ENCODE measurements at regions not wholly inside any gene's neighbourhood (a gene's known extent, or its start where the extent isn't known, plus 50 kb on each side); places are given as distances from the start of the nearest gene placed in this dataset.

GRCh38 chr9:121556082-121556481 lies 56.4 kb upstream of the GGTA1 start (continued):
- TF ChIP-seq, protein P1, sequence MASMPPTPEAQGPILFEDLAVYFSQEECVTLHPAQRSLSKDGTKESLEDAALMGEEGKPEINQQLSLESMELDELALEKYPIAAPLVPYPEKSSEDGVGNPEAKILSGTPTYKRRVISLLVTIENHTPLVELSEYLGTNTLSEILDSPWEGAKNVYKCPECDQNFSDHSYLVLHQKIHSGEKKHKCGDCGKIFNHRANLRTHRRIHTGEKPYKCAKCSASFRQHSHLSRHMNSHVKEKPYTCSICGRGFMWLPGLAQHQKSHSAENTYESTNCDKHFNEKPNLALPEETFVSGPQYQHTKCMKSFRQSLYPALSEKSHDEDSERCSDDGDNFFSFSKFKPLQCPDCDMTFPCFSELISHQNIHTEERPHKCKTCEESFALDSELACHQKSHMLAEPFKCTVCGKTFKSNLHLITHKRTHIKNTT (CRISPR knock-in tag; IDR thresholded peaks at IDR 0.05) = no peak

DNA sequence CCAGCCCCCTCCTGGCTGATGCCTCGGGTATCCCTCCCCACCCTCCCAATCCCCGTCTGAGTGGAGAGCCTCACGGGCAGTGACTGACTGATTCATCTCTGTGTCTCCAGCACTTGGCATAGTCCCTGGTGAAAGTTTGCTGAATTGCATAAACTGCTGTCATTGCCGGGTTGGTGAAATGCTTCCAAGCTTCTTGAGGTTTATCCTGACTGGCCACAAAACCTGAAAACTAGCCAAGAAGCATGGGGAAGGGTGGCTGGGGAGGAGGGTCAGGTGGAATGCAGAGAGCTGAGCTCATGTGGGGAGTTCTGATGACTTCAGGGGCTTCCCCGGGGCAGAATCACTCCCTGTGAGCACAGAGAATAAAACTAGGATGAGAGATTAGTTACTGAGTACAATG lies 56.9 kb upstream of the GGTA1 start:
- Histone ChIP-seq H3K79me2 (ENCODE audit: insufficient read depth, low read length) (no peaks in the 10 kb centered on the region), H3K4me2 (ENCODE audit: low read depth, low read length) (no peak overlapping the region), H3K9ac (ENCODE audit: insufficient read depth, low read depth, low read length) (no peak overlapping the region), H3K27me3 (ENCODE audit: control insufficient read depth in 1 of 2, insufficient read depth in 2 of 2, low read length in 2 of 2) (peaks cover 3 to 50% of the 10 kb centered on the region in 2 experiments; a peak in 4 of 5 replicates), H3K9me3 (ENCODE audit: low read length) (no peaks in the 10 kb centered on the region), H2AFZ (ENCODE audit: low read length) (no peak overlapping the region), H3K4me1 (ENCODE audit: insufficient read depth, low read length) (peaks cover 23% of the 10 kb centered on the region), H3K27ac (ENCODE audit: extremely low read length, insufficient read depth, low read length) (no peak overlapping the region), H3K36me3 (replicated peaks in 1 of 2; ENCODE audit: control insufficient read depth in 1 of 2, insufficient read depth in 2 of 2, low read length in 2 of 2) (no peaks in the 10 kb centered on the region), H4K20me1 (ENCODE audit: insufficient read depth, low read length) (no peaks in the 10 kb centered on the region), H3K4me3 (replicated peaks in 1 of 3; ENCODE audit: insufficient read depth in 1 of 3, low read depth in 2 of 3, low read length in 3 of 3) (no peak overlapping the region)
- CTCF ChIA-PET (ENCODE audit: low intra/inter-chr PET ratio, low total read pairs) = no interaction called here
- in situ Hi-C loops (cut with HindIII; ENCODE audit: extremely low pct_ligation_motif_present, low pct_unique_long_range_greater_than_20kb) (no loop called here), intact Hi-C loops (cut with micrococcal nuclease; ENCODE audit: unreplicated experiment) (no loop called here)
- no peak for ATAC-seq
- FAIRE-seq = no peak
- 5% methylated on average over 5 of the region's 5 CpGs for WGBS (ENCODE audit: low lambda C conversion rate)
- no TSS peak for BruUV-seq (replicated peaks)
- TF ChIP-seq MAFF (IDR thresholded peaks at IDR 0.05; ENCODE audit: low read depth, low read length) (0 out of 2 replicates have a peak, but pooled peaks have one; percentile 28), MAFK (conservative IDR thresholded peaks at IDR 0.05 in 1 of 2, IDR thresholded peaks at IDR 0.05 in 1 of 2; ENCODE audit: low read length in 2 of 2) (peak; percentile 47 to 53), ZNF484 (CRISPR knock-in tag; IDR thresholded peaks at IDR 0.05; ENCODE audit: borderline replicate concordance, low read depth) (no peak), CREM (IDR thresholded peaks at IDR 0.05) (no peak), CREM (CRISPR knock-in tag; IDR thresholded peaks at IDR 0.05) (no peak), IRF9 (CRISPR knock-in tag; IDR thresholded peaks at IDR 0.05; ENCODE audit: borderline replicate concordance) (no peak), SP2 (CRISPR knock-in tag; IDR thresholded peaks at IDR 0.05) (no peak)
- TF ChIP-seq, protein P2, sequence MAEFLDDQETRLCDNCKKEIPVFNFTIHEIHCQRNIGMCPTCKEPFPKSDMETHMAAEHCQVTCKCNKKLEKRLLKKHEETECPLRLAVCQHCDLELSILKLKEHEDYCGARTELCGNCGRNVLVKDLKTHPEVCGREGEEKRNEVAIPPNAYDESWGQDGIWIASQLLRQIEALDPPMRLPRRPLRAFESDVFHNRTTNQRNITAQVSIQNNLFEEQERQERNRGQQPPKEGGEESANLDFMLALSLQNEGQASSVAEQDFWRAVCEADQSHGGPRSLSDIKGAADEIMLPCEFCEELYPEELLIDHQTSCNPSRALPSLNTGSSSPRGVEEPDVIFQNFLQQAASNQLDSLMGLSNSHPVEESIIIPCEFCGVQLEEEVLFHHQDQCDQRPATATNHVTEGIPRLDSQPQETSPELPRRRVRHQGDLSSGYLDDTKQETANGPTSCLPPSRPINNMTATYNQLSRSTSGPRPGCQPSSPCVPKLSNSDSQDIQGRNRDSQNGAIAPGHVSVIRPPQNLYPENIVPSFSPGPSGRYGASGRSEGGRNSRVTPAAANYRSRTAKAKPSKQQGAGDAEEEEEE (CRISPR knock-in tag; IDR thresholded peaks at IDR 0.05; ENCODE audit: borderline replicate concordance) = no peak
- POLR2A ChIA-PET = no interaction called here
- DNase-seq (ENCODE audit: low spot score) = no peak
